Muscle of leg (tissue), 3 donors: ENCODE measurements at regions not wholly inside any gene's neighbourhood (a gene's known extent, or its start where the extent isn't known, plus 50 kb on each side); places are given as distances from the start of the nearest gene placed in this dataset.

Experiments
- DNase-seq: peaks from one replicate; pipeline ENCODE4 v3.0.0; 2013
- H3K27ac ChIP-seq: one replicate; pipeline ENCODE4 v1.5.1; 2013; ENCODE audit warnings: mild to moderate bottlenecking, low read length, control low read depth
- H3K27me3 ChIP-seq: one replicate; pipeline ENCODE4 v1.6.1; 2013; ENCODE audit warnings: low read length; ENCODE audit not compliant: control insufficient read depth, insufficient read depth
- H3K36me3 ChIP-seq: one replicate; pipeline ENCODE4 v1.6.1; 2013; ENCODE audit warnings: low read length; ENCODE audit not compliant: control insufficient read depth, insufficient read depth
- H3K4me1 ChIP-seq: one replicate; pipeline ENCODE4 v1.6.1; 2013; ENCODE audit warnings: low read length; ENCODE audit not compliant: control insufficient read depth, insufficient read depth
- H3K4me3 ChIP-seq: one replicate; pipeline ENCODE4 v1.5.1; 2013; ENCODE audit warnings: low read length, control low read depth
- H3K9me3 ChIP-seq: replicated peaks from 2 replicates; pipeline ENCODE4 v1.6.1; 2013; ENCODE audit warnings: low read depth, low read length; ENCODE audit not compliant: control insufficient read depth
- WGBS: methylation state at CpG from one replicate; pipeline ENCODE4 v1.1.5; 2013; ENCODE audit warnings: missing lambda C conversion rate; ENCODE audit not compliant: insufficient coverage; 5-methylcytosine and 5-hydroxymethylcytosine counted together

- H3K9me3 ChIP-seq, result no peaks in the 10 kb centered on the region
- H3K27ac ChIP-seq, result peak overlapping the region; percentile 49
- no peaks in the 10 kb centered on the region for H3K36me3 ChIP-seq
- WGBS, result 72% methylated on average over 8 of the region's 11 CpGs
- no peak overlapping the region for H3K4me3 ChIP-seq
- peaks cover 3% of the 10 kb centered on the region for H3K4me1 ChIP-seq
- DNase-seq, result peak; percentile 24
- no peaks in the 10 kb centered on the region for H3K27me3 ChIP-seq
Observed at GRCh38 chr4:151960449-151961230, 199.8 kb upstream of the GATB start.

GRCh38 chr4:151957153-151957552 lies 196.3 kb upstream of the GATB start:
- H3K4me3 ChIP-seq, result no peak overlapping the region
- H3K9me3 ChIP-seq, result no peaks in the 10 kb centered on the region
- no peak overlapping the region for H3K27ac ChIP-seq
- H3K4me1 ChIP-seq, result peaks cover 3% of the 10 kb centered on the region
- no peaks in the 10 kb centered on the region for H3K36me3 ChIP-seq
- WGBS, result 42% methylated on average over 4 of the region's 5 CpGs
- no peak for DNase-seq
- H3K27me3 ChIP-seq, result no peaks in the 10 kb centered on the region

GRCh38 chr4:151955721-151956380 lies 195.0 kb upstream of the GATB start:
- peaks cover 3% of the 10 kb centered on the region for H3K4me1 ChIP-seq
- no peak overlapping the region for H3K4me3 ChIP-seq
- no peaks in the 10 kb centered on the region for H3K36me3 ChIP-seq
- H3K27me3 ChIP-seq, result no peaks in the 10 kb centered on the region
- no peak overlapping the region for H3K27ac ChIP-seq
- no peaks in the 10 kb centered on the region for H3K9me3 ChIP-seq
- DNase-seq, result no peak
- no CpG with 5 or more reads among the region's 5 CpGs for WGBS

DNA sequence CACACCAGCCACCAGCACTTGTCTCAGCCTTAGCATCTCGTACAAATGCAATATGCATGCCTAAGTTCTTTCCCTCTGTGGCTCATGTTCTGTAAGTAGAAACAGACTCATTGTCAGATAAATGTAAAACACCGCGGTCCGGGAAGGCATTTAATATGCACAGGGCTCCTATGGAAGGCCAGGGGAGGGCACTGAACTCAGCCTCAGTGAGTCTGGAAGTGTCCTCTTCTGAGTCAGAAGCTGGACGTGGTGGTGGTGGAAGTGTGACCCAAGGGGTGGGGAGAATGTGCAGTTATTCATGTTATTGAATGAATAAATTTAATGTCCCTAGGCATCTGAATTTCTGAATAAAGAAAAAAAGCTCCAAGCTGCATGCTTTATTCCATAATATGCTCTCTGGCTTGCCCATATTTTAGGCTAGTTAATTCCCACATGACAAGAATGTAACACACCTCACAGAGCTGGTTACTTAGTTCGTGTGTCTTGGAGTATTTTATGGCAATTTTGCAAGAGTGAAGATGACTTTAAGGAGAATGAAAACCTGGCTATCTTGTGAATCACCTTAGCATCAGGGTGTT lies 193.1 kb upstream of the GATB start:
- Histone ChIP-seq H3K36me3 (no peaks in the 10 kb centered on the region), H3K27ac (no peak overlapping the region), H3K27me3 (no peaks in the 10 kb centered on the region), H3K4me3 (no peak overlapping the region), H3K9me3 (no peaks in the 10 kb centered on the region), H3K4me1 (no peaks in the 10 kb centered on the region)
- 73% methylated on average over 5 of the region's 6 CpGs for WGBS
- DNase-seq, result no peak

DNA sequence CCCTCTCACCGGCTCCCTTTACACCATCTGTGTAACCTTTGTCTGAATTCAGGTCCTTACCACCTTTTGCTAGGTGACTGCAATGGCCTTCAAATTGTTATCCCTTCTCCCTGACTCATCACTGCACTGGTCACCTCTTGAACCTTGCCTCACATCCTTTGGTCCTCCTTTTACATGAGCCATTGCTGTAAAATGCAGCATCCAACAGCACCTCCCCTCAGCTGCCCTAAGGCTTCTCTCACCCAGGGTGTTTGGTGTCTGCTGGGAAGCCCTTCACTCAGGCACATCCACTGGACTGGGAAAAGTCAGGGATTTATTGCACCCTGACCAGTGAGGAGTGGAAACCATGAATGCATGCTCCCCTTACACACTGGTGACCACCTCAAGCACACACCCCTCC lies 192.5 kb upstream of the GATB start:
- DNase-seq, result no peak
- Histone ChIP-seq H3K4me3 (no peak overlapping the region), H3K27ac (no peak overlapping the region), H3K9me3 (no peaks in the 10 kb centered on the region), H3K27me3 (no peaks in the 10 kb centered on the region), H3K36me3 (no peaks in the 10 kb centered on the region), H3K4me1 (no peaks in the 10 kb centered on the region)
- WGBS, result 80% methylated on average over 1 of the region's 1 CpG

DNA sequence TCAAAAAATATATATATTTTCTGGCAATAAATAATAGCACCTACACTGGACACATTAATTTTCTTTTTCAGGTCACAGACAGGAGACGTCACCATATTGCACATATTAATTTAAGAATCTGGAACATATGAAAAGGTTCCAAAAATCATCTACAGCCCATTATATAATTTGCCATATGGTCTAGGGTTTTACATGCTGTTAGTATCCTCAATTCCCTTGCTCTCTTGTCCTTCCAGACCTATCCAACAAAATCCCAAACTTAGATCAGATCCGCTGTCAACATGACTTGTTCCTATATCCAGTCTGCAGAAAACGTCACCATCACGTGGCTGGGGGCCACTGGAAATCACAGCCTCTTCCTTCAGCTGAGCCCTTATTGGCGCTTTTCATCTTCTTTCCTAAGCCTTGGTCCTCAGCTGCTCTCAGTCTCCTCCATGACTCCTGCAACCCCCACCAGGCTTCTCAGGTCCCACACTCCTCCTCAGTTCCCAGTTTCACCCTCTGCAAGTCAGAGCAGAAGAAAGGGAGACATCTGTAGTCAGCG lies 192.0 kb upstream of the GATB start:
- no peaks in the 10 kb centered on the region for H3K9me3 ChIP-seq
- H3K4me3 ChIP-seq, result no peak overlapping the region
- H3K36me3 ChIP-seq, result no peaks in the 10 kb centered on the region
- no peaks in the 10 kb centered on the region for H3K4me1 ChIP-seq
- DNase-seq, result no peak
- 60% methylated on average over 4 of the region's 6 CpGs for WGBS
- no peaks in the 10 kb centered on the region for H3K27me3 ChIP-seq
- H3K27ac ChIP-seq, result no peak overlapping the region

GRCh38 chr4:151952137-151952536 lies 191.3 kb upstream of the GATB start:
- no peak for DNase-seq
- no peaks in the 10 kb centered on the region for H3K4me1 ChIP-seq
- WGBS, result 50% methylated on average over 2 of the region's 4 CpGs
- H3K36me3 ChIP-seq, result no peaks in the 10 kb centered on the region
- no peak overlapping the region for H3K4me3 ChIP-seq
- no peaks in the 10 kb centered on the region for H3K27me3 ChIP-seq
- H3K9me3 ChIP-seq, result peaks cover 2% of the 10 kb centered on the region
- no peak overlapping the region for H3K27ac ChIP-seq

DNA sequence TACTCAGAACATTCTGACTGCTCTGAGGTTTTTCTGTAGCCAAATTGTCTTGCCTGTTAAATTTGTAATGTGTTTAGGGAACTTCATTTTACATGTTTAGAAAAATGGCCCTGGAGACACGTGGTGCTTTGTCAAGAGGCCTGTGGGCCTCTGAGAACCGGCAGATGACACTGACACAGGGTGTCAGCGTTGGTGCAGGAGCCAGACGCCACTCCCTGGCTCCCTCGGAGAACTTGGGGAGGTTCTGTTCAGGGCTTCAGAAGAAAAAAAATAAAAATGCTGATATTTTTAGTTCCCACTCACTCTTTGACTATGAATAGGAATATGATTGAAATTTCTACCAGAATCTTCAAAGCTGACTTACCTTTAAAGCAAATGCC lies 190.9 kb upstream of the GATB start:
- Histone ChIP-seq H3K27me3 (no peaks in the 10 kb centered on the region), H3K4me3 (no peak overlapping the region), H3K27ac (no peak overlapping the region), H3K36me3 (no peaks in the 10 kb centered on the region), H3K4me1 (no peaks in the 10 kb centered on the region), H3K9me3 (peaks cover 6% of the 10 kb centered on the region)
- 49% methylated on average over 3 of the region's 5 CpGs for WGBS
- DNase-seq, result no peak

GRCh38 chr4:151950993-151951670 lies 190.3 kb upstream of the GATB start:
- Histone ChIP-seq H3K4me3 (no peak overlapping the region), H3K27ac (no peak overlapping the region)
- 54% methylated on average over 6 of the region's 12 CpGs for WGBS

More at GRCh38 chr4:151950993-151951670, 190.3 kb upstream of the GATB start:
- no peaks in the 10 kb centered on the region for H3K27me3 ChIP-seq
- no peak for DNase-seq
- peaks cover 8% of the 10 kb centered on the region for H3K9me3 ChIP-seq
- H3K4me1 ChIP-seq, result no peaks in the 10 kb centered on the region
- no peaks in the 10 kb centered on the region for H3K36me3 ChIP-seq
